Activated CD8-positive, alpha-beta memory T cell treated with anti-CD3 and anti-CD28 coated beads for 48 hours (primary cell): ENCODE measurements at regions not wholly inside any gene's neighbourhood (a gene's known extent, or its start where the extent isn't known, plus 50 kb on each side); places are given as distances from the start of the nearest gene placed in this dataset.
"Not testable (repeated sequence)": the region's sequence is repeated elsewhere in the genome, so short reads cannot be mapped to it uniquely, and the experiment has no call there.

Experiments used
- DNase-seq, 3 experiments: peaks; one replicate each; pipeline ENCODE4 v3.0.0-alpha.2; 2020; ENCODE audit warnings: low read depth in 2 of 3, low spot score in 2 of 3

- no peak for DNase-seq
Measured at GRCh38 chr19:31525610-31526147, 176.4 kb upstream of the TSHZ3 start.

GRCh38 chr19:31527443-31527842 lies 178.2 kb upstream of the TSHZ3 start:
- no peak for DNase-seq

DNA sequence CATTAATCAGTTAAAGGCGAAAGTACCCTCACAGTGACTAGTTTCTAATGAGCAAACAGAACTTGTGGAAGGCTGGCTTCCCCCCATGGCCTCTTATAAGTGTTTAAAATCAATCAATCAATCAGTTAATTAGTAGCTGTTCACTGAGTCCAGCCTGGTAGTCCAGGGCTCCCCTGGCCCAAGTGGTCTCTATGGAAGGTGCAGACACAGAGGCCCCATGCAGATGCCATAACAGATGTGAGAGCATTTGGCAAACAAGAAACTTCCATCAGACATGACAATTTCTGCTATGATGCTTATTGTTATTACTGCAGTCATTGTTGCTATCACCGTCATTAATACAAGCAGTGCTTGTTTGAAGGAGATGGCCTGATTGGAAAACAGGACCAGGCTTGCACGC lies 179.0 kb upstream of the TSHZ3 start:
- DNase-seq, result no peak

GRCh38 chr19:31529121-31529520 lies 179.9 kb upstream of the TSHZ3 start:
- DNase-seq, result no peak

DNA sequence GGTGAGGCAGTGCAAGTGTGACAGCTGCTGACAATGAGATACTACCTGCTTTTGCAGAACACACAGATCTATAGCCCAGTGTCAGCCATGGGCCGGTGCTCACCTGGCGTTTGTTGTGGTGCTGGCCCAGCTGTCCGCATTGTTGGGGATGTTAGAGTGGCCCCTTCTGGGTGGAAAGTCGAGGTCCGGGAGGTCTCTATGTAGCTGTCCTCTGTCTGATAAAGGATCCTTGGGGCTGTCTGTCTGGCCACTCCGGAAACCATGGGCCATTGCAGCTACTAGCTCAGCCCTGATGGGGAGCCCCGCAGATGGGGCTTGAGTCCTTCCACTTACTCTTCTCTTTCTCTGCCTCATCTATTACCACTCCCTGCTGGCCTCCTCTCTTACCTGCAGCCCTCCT lies 181.5 kb upstream of the TSHZ3 start:
- no peak for DNase-seq

DNA sequence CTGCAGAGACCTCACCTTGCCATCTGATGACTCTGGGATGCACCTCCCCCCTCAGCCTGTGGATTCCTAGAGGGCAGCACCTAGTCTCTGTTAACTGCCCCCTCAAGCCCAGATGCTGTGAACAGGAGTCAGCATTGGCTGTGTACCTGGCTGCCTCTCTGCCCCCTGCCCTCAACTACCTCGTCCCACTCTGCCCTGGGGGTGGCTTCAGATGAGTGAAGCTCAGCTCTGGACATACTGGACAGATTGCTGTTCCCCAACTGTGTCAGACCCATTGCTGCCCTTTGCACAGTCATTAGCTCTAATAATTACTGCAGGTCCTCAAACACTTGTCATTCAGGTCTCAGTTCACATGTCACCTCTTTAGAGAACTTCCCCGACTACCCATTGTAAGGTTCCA lies 182.1 kb upstream of the TSHZ3 start:
- DNase-seq, result no peak

DNA sequence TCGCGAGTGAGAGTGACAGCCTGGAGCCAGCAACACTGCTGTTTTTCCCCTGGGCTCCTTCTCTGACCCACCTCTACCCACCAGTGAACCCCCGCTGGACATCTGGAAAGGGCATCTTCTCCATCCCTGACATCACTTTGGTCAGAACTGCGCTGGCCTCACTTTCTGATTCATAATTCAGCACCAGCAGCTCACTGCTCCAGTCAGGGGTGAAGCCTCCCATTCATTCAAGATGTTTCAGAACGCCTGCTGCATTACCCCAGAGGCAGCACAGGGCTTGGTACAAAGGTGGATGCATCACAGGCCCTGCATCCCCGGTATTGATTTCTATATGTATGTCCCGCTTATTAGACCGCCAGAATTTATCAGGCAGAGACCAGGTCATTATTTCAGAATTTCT lies 182.8 kb upstream of the TSHZ3 start:
- DNase-seq, result no peak

GRCh38 chr19:31533114-31533513 lies 183.9 kb upstream of the TSHZ3 start:
- no peak for DNase-seq

- DNase-seq, result no peak
Measured at GRCh38 chr19:31534231-31534630, 185.0 kb upstream of the TSHZ3 start.

DNA sequence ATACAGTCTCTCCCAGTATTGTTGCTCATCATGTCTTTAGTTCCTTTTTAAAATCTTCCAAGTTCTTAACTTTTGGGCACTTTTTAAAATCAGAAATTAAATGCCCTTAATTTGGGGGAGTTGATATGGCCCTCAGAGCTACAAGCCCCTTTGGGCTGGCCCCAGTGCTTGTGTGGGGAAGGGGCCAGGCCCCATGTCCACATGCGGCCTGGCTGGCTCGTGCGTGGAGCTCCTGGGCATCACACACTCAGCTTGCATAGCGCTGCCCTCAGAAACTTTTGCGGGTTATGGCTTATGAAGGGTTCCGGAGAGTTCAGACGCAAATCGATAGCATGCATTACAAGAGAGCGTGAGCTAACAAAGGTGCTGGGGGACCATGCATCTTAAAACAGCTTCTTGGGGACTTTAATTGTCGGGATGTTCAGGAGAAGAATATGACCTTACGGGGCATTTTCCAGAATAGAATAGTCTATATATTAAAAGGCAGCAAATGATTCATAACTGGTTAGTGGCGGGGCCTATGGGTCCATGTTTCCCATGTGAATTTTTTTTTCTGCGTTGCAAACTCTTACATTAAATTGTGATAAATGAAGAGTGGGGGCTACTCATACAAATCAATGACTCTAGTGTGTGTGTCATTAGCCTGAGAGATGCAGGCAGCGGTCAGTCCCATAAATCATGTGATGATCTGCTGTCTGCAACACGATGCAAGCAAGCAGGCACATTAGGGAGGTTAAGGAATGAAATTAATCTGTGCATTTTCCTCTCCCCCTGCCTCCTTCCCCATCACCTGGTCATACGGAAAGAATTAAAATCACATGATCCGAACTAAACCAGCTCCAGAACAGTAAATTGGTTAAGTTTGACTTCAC lies 185.8 kb upstream of the TSHZ3 start:
- DNase-seq, result no peak

DNA sequence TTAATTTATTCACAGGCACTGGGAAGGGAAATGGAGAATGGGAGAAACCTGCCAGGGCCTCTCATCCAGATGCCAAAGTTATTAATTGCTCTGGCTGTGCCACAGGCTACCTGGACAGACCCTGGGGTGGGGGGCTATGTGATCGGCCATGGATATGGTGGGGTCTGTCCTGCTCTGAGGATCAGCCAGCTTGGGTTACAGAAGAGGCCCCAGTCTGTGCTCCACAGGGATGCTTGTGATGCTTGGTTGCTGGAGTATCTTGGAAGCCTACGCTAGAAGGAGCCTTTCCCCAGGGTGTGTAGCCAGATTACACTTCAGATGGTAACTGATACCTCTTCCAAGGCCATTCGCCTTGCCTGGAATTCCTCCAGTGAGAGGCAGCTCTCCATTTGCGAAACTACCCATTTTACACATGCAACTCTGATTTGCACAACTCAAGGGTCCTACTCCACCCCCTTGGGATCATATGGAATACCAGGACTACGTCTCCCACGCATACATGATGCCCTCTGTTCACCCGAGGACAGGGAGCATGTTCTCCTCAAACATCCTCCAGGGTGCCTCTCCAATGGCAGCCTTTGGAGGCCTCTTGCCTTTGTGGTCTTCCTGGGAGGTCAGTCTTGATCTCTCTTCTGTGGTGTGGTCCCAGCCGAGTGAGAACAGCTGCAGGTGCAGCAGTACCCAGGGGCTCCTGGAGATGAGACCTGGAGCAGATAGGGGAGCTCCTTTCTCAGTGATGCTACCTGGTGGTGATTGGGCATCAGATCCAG lies 186.6 kb upstream of the TSHZ3 start:
- DNase-seq, result no peak

DNA sequence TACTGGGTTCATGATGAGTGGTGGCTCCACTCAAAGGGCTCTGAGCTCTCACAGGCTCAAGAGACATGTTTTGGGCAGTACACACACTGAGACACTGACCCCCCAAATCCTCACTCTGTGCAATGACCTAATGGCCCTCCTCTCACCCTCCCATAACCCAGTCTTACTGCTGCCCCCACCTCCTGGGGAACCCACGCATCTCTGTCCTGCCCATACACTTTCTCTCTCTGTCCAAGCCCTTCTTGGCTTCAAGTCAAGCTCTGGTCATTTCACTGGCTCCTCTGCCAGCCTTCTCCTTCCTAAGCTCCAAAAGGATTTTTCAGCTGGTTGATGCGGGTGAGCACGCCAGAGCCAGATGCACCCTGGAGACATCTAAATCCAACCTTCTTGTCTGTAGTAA lies 187.9 kb upstream of the TSHZ3 start:
- DNase-seq, result no peak

GRCh38 chr19:31537902-31538301 lies 188.7 kb upstream of the TSHZ3 start:
- DNase-seq, result not testable (repeated sequence)

DNA sequence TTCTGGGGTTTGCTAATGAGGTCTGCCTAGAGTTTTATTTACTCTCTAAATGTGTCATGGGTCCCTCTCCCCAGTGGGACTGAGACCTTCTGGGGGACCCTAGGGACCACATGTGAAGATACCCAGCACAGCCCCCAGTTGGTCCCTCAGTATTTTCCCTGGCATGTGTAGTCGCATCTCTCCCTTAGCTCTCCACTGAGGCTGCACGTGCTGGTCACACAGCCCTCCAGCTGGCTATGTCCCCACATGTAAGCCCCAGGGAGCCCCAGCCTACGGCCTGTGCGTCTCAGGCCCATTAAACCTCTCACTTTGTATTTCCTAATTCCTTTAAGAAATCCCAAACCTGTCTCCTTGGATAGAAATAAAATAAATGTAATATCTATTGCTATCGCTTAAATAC lies 189.6 kb upstream of the TSHZ3 start:
- no peak for DNase-seq

DNA sequence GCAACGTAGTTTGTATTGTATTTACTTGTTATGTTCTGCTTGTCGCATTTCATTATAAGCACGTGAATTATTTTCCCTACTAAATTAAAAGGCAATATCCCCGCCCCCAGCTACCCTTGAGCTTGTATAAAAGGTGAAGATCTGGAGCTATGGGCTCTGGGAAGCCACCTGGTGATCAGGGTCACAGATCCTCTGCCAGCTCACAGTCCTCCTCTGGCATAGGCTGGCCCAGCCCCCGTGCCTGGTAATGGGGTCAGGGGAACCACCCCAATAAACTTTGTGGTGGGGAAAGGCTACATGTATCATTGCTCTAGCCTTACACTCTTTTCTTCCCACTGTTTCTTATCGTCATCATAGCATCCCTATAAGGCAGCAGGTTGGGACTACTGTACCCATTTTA lies 190.2 kb upstream of the TSHZ3 start:
- no peak for DNase-seq

- DNase-seq, result no peak
Measured at GRCh38 chr19:31541396-31541795, 192.2 kb upstream of the TSHZ3 start.

- no peak for DNase-seq
Measured at GRCh38 chr19:31543456-31543855, 194.2 kb upstream of the TSHZ3 start.

- DNase-seq, result no peak
Measured at GRCh38 chr19:31545777-31546176, 196.5 kb upstream of the TSHZ3 start.

DNA sequence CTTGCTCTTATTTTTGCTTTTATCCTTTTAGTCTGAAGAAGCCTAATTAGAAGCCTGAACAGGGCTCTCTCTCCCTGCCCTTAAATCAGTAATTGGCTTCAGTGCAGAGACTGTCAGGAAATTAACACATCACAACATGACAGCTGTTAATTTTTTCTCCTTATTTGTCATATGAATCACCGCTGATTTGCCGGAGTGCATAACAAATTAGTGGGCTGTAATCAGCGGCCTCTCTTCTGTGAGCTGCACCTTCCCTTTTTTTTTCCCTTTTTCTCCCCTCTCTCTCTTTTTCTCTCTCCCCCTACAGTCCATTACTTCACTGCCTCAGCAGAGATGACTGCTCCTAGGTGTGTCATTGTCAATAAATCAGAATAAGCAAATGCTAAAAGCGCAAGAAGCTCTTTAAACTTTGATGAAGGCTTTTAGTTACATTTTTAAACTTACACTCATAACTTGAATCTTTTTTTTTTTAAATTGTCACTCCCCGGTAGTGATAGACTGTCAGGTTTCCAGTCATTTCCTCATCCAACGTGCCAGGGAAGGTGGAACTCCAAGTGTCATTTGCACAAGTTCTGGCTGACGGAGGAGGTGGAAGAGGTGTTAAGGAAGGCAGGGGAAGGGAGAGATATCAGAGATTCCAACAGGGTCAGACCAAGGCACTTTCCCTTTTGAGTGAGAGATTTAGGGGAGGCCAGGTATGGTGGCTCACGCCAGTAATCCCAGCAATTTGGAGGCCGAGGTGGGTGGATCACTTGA lies 197.1 kb upstream of the TSHZ3 start:
- DNase-seq, result no peak

GRCh38 chr19:31548941-31549340 lies 199.7 kb upstream of the TSHZ3 start:
- no peak for DNase-seq

GRCh38 chr19:31553112-31553845 lies 204.0 kb upstream of the TSHZ3 start:
- DNase-seq, result no peak
